K562 (cell line): ENCODE measurements at regions not wholly inside any gene's neighbourhood (a gene's known extent, or its start where the extent isn't known, plus 50 kb on each side); places are given as distances from the start of the nearest gene placed in this dataset.
A peak's percentile ranks its signal among the peaks of the same experiment; 100 is the strongest.

Experiments used
- ARID3A ChIP-seq: IDR thresholded peaks from 2 replicates; pipeline ENCODE4 v1.6.1; 2012; ENCODE audit warnings: low read depth, low read length, improper control_type of control experiment, borderline replicate concordance
- ATF4 ChIP-seq: fragments of 450-650 bp; formaldehyde crosslinking; IDR thresholded peaks from 2 replicates; pipeline ENCODE4 v1.4.0; 2022; ENCODE audit warnings: mild to moderate bottlenecking, moderate library complexity
- CHD4 ChIP-seq: fragments of 200-600 bp; sonication (generic); IDR thresholded peaks from 3 replicates; pipeline ENCODE4 v1.6.1; 2012; ENCODE audit warnings: low read depth, mild to moderate bottlenecking, mixed read lengths, low read length, inconsistent platforms; ENCODE audit not compliant: insufficient read depth, insufficient replicate concordance, poor library complexity, severe bottlenecking
- ELF2 ChIP-seq: fragments of 250-450 bp; sonication (Bioruptor Pico); IDR thresholded peaks from 2 replicates; pipeline ENCODE4 v1.5.0; 2021; ENCODE audit warnings: mild to moderate bottlenecking
- ESRRB ChIP-seq: fragments of 250-450 bp; sonication (Bioruptor Pico); IDR thresholded peaks from 2 replicates; pipeline ENCODE4 v1.5.0; 2020; ENCODE audit warnings: mild to moderate bottlenecking, moderate library complexity, borderline replicate concordance
- FOXA3 ChIP-seq, 2 experiments: fragments of 450-650 bp in 1 of 2; sonication (generic) in 1 of 2; formaldehyde crosslinking; IDR thresholded peaks in 1 of 2; conservative IDR thresholded peaks in 1 of 2; 2 replicates each; pipeline versions ENCODE4 v1.4.0 to v1.8.0; 2020 to 2022; ENCODE audit warnings: mild to moderate bottlenecking in 2 of 2, missing genetic modification reagents in 1 of 2
- FUS ChIP-seq: fragments of 200-400 bp; formaldehyde crosslinking; optimal IDR thresholded peaks from 2 replicates; pipeline ENCODE3; 2017; ENCODE audit warnings: low read depth, low read length
- GABPA ChIP-seq: fragments of 200-800 bp; sonication (Bioruptor generic); conservative IDR thresholded peaks from 2 replicates; pipeline ENCODE4 v1.6.1; 2016; ENCODE audit warnings: low read depth, missing genetic modification characterization, missing compliant biosample characterization
- GATA2 ChIP-seq: sonication (generic); formaldehyde crosslinking; IDR thresholded peaks from 2 replicates; pipeline ENCODE4 v1.4.0; 2020; ENCODE audit warnings: mild to moderate bottlenecking, missing genetic modification reagents
- GATAD2A ChIP-seq: fragments of 450-650 bp; IDR thresholded peaks from 2 replicates; pipeline ENCODE4 v1.6.1; 2017
- HDAC3 ChIP-seq: fragments of 450-650 bp; IDR thresholded peaks from 2 replicates; pipeline ENCODE4 v1.6.1; 2018; ENCODE audit warnings: borderline replicate concordance, mild to moderate bottlenecking, moderate library complexity; ENCODE audit not compliant: partially characterized antibody
- HDAC8 ChIP-seq: fragments of 450-650 bp; IDR thresholded peaks from 2 replicates; pipeline ENCODE4 v1.6.1; 2016; ENCODE audit warnings: mild to moderate bottlenecking, missing genetic modification characterization, moderate library complexity, missing compliant biosample characterization
- HMGN3 ChIP-seq: IDR thresholded peaks from 2 replicates; pipeline ENCODE4 v1.6.1; 2011; ENCODE audit warnings: borderline replicate concordance, low read depth, mild to moderate bottlenecking, mixed read lengths, low read length; ENCODE audit not compliant: insufficient read length; ENCODE audit errors: extremely low read depth
- MCM7 ChIP-seq, 2 experiments: fragments of 450-650 bp; IDR thresholded peaks; 2 replicates each; pipeline ENCODE4 v1.6.1; 2016 to 2018
- MNT ChIP-seq, 2 experiments: fragments of 450-650 bp; conservative IDR thresholded peaks; 2 replicates each; pipeline ENCODE4 v1.6.1; 2017; ENCODE audit warnings: mild to moderate bottlenecking in 2 of 2, moderate library complexity in 2 of 2
- MTA2 ChIP-seq: fragments of 450-650 bp; IDR thresholded peaks from 2 replicates; pipeline ENCODE4 v1.6.1; 2016; ENCODE audit warnings: low read depth
- MTA3 ChIP-seq: fragments of 450-650 bp; formaldehyde crosslinking; IDR thresholded peaks from 2 replicates; pipeline ENCODE4 v1.6.1; 2017; ENCODE audit warnings: mild to moderate bottlenecking, borderline replicate concordance
- PHB ChIP-seq: fragments of 250-450 bp; sonication (Bioruptor Pico); IDR thresholded peaks from 2 replicates; pipeline ENCODE4 v1.5.0; 2021
- PHTF2 ChIP-seq: fragments of 250-450 bp; sonication (Bioruptor Pico); IDR thresholded peaks from 2 replicates; pipeline ENCODE4 v1.5.0; 2021; ENCODE audit warnings: mild to moderate bottlenecking
- POLR2H ChIP-seq: IDR thresholded peaks from 2 replicates; pipeline ENCODE4 v1.6.1; 2016; ENCODE audit warnings: missing genetic modification characterization, low read depth, mild to moderate bottlenecking, control low read depth, missing compliant biosample characterization, moderate library complexity
- SRF ChIP-seq, 2 experiments: fragments of 250-450, 450-650 bp in 1 of 2; sonication (Bioruptor Pico) in 1 of 2; sonication (generic) in 1 of 2; formaldehyde crosslinking; IDR thresholded peaks; 2 replicates each; pipeline versions ENCODE4 v1.5.0 to v1.5.1; 2020 to 2022; ENCODE audit warnings: mild to moderate bottlenecking in 1 of 2, missing genetic modification reagents in 1 of 2
- ZBTB17 ChIP-seq: fragments of 450-650 bp; formaldehyde crosslinking; IDR thresholded peaks from 2 replicates; pipeline ENCODE4 v1.4.0; 2020; ENCODE audit warnings: mild to moderate bottlenecking
- ZEB2 ChIP-seq: fragments of 450-650 bp; IDR thresholded peaks from 2 replicates; pipeline ENCODE4 v1.6.1; 2016
- ZFP30 ChIP-seq: fragments of 250-450 bp; sonication (Bioruptor Pico); IDR thresholded peaks from 2 replicates; pipeline ENCODE4 v1.8.0; 2022; ENCODE audit warnings: moderate library complexity, mild to moderate bottlenecking, inconsistent platforms, borderline replicate concordance
- ZNF174 ChIP-seq: fragments of 250-450 bp; sonication (Bioruptor Pico); IDR thresholded peaks from 2 replicates; pipeline ENCODE4 v1.4.0; 2020; ENCODE audit warnings: mild to moderate bottlenecking
- ZNF584 ChIP-seq: fragments of 200-800 bp; sonication (Bioruptor generic); IDR thresholded peaks from 2 replicates; pipeline ENCODE4 v1.6.1; 2016; ENCODE audit warnings: low read depth, mild to moderate bottlenecking, missing genetic modification characterization, missing compliant biosample characterization
- ZNF589 ChIP-seq: fragments of 200-800 bp; sonication (Bioruptor generic); IDR thresholded peaks from 2 replicates; pipeline ENCODE4 v1.6.1; 2016; ENCODE audit warnings: low read depth, missing genetic modification characterization, missing compliant biosample characterization

GRCh38 chr7:138223402-138223879 lies 147.2 kb downstream of the AKR1D1 start (continued):
- TF ChIP-seq ZNF584 (0 out of 2 replicates have a peak, but pooled peaks have one; percentile 47), FUS (no peak), MTA2 (peak; percentile 76), HMGN3 (no peak), ZEB2 (0 out of 2 replicates have a peak, but pooled peaks have one; percentile 27), GABPA (tag) (no peak), PHB (no peak), FOXA3 (CRISPR knock-in tag; conservative IDR thresholded peaks at IDR 0.05 in 1 of 2, IDR thresholded peaks at IDR 0.05 in 1 of 2) (0 out of 4 replicates have a peak, but pooled peaks of 1 of the 2 experiments have one; percentile 20), ZFP30 (CRISPR knock-in tag) (no peak), GATA2 (CRISPR knock-in tag) (no peak; the same call in 1 of the 2 replicates), MNT (conservative IDR thresholded peaks at IDR 0.05) (peak in 1 of 2 experiments; percentile 35; a peak in 1 of 4 replicates), POLR2H (no peak; the same call in 1 of the 2 replicates), MTA3 (0 out of 2 replicates have a peak, but pooled peaks have one; percentile 23), PHTF2 (CRISPR knock-in tag) (no peak), MCM7 (IDR thresholded peaks at IDR 0.05) (no peak), HDAC8 (tag) (peak; percentile 88), ATF4 (CRISPR knock-in tag) (peak; percentile 84), ESRRB (no peak), GATAD2A (no peak), ZNF174 (no peak), ZBTB17 (CRISPR knock-in tag) (peak; percentile 87), CHD4 (no peak), SRF (CRISPR knock-in tag; IDR thresholded peaks at IDR 0.05) (peak in 1 of 2 experiments; percentile 65; a peak in 1 of 4 replicates), ARID3A (no peak), HDAC3 (no peak), ZNF589 (CRISPR knock-in tag) (no peak), ELF2 (no peak)
